ENCODE measurements at regions not wholly inside any gene's neighbourhood (a gene's known extent, or its start where the extent isn't known, plus 50 kb on each side); places are given as distances from the start of the nearest gene placed in this dataset.

GRCh38 chr1:244271691-244272308 lies 179.9 kb downstream of the ADSS2 start:
- TF ChIP-seq CTCF (IDR thresholded peaks at IDR 0.05) (no peak), POLR2A (IDR thresholded peaks at IDR 0.05) (no peak)
